Endodermal cell (in vitro differentiated cells): ENCODE measurements at regions not wholly inside any gene's neighbourhood (a gene's known extent, or its start where the extent isn't known, plus 50 kb on each side); places are given as distances from the start of the nearest gene placed in this dataset.

Experiments
- DNase-seq: peaks from one replicate; pipeline ENCODE4 v3.0.0-alpha.2; 2017
- H3K27ac ChIP-seq: 2 replicates; pipeline ENCODE4 v1.5.1; 2013; ENCODE audit warnings: mild to moderate bottlenecking, low read depth, low read length, moderate library complexity
- H3K27me3 ChIP-seq: 2 replicates; pipeline ENCODE4 v1.6.1; 2013; ENCODE audit warnings: mild to moderate bottlenecking, low read length, moderate library complexity; ENCODE audit not compliant: insufficient read depth, control insufficient read depth, poor library complexity, severe bottlenecking
- H3K36me3 ChIP-seq: 2 replicates; pipeline ENCODE4 v1.7.0; 2013; ENCODE audit warnings: mild to moderate bottlenecking, low read length, moderate library complexity; ENCODE audit not compliant: control insufficient read depth, insufficient read depth
- H3K4me1 ChIP-seq: one replicate; pipeline ENCODE4 v1.7.0; 2013; ENCODE audit warnings: low read length; ENCODE audit not compliant: control insufficient read depth, insufficient read depth
- H3K4me3 ChIP-seq: 2 replicates; pipeline ENCODE4 v1.5.1; 2013; ENCODE audit warnings: mild to moderate bottlenecking, low read length, moderate library complexity
- H3K9ac ChIP-seq: 2 replicates; pipeline ENCODE4 v1.6.1; 2013; ENCODE audit warnings: mild to moderate bottlenecking, low read length, moderate library complexity; ENCODE audit not compliant: poor library complexity, severe bottlenecking; ENCODE audit errors: extremely low read depth
- H3K9me3 ChIP-seq: 2 replicates; pipeline ENCODE4 v1.6.1; 2013; ENCODE audit warnings: mild to moderate bottlenecking, low read length, moderate library complexity; ENCODE audit not compliant: control insufficient read depth
- H3K27ac Mint-ChIP-seq: 2 replicates; pipeline ENCODE4 v1.8.0; 2020; ENCODE audit warnings: mixed read lengths
- H3K27me3 Mint-ChIP-seq: 2 replicates; pipeline ENCODE4 v1.8.0; 2021; ENCODE audit warnings: mild to moderate bottlenecking, mixed read lengths; ENCODE audit not compliant: insufficient read depth
- H3K36me3 Mint-ChIP-seq: 2 replicates; pipeline ENCODE4 v1.8.0; 2020; ENCODE audit warnings: low read depth, mixed read lengths
- H3K4me1 Mint-ChIP-seq: 2 replicates; pipeline ENCODE4 v1.8.0; 2020; ENCODE audit warnings: mixed read lengths
- H3K4me3 Mint-ChIP-seq: 2 replicates; pipeline ENCODE4 v1.8.0; 2020; ENCODE audit warnings: mild to moderate bottlenecking, moderate library complexity, mixed read lengths
- H3K9me3 Mint-ChIP-seq: 2 replicates; pipeline ENCODE4 v1.8.0; 2020; ENCODE audit warnings: mild to moderate bottlenecking, mixed read lengths
- CTCF ChIP-seq: fragments of 200-600 bp; sonication (generic); conservative IDR thresholded peaks from 2 replicates; pipeline ENCODE4 v1.5.0; 2021; ENCODE audit warnings: antibody characterized with exemption, mild to moderate bottlenecking
- WGBS, 2 experiments: methylation state at CpG; one replicate each; pipeline versions ENCODE4 v1.1.5 to v1.1.7; 2013; ENCODE audit warnings: missing lambda C conversion rate in 2 of 2, mixed read lengths in 1 of 2; ENCODE audit not compliant: insufficient coverage in 1 of 2, insufficient read length in 1 of 2; 5-methylcytosine and 5-hydroxymethylcytosine counted together

- H3K4me3 ChIP-seq: no peak overlapping the region
- H3K27me3 Mint-ChIP-seq: no peaks in the 10 kb centered on the region
- WGBS, 2 experiments: 83% methylated on average over 2 of the region's 2 CpGs; no CpG with 5 or more reads in 1 of the 2 experiments
- no peak overlapping the region for H3K4me3 Mint-ChIP-seq
- no peaks in the 10 kb centered on the region for H3K4me1 ChIP-seq
- no peak overlapping the region for H3K27ac ChIP-seq
- no peaks in the 10 kb centered on the region for H3K4me1 Mint-ChIP-seq
- H3K27me3 ChIP-seq: no peaks in the 10 kb centered on the region
- H3K36me3 ChIP-seq: no peaks in the 10 kb centered on the region
- H3K9me3 Mint-ChIP-seq: peaks cover 3% of the 10 kb centered on the region
- H3K9ac ChIP-seq: no peak overlapping the region
- peak; percentile 33 for TF ChIP-seq CTCF
- no peak for DNase-seq
- no peak overlapping the region for H3K27ac Mint-ChIP-seq
- H3K36me3 Mint-ChIP-seq: no peaks in the 10 kb centered on the region
- H3K9me3 ChIP-seq: no peaks in the 10 kb centered on the region
Measured at GRCh38 chr2:195404651-195405050, 252.4 kb upstream of the SLC39A10 start.

GRCh38 chr2:195396479-195396878, 260.5 kb upstream of the SLC39A10 start:
- WGBS, 2 experiments: 94% methylated on average over 1 of the region's 2 CpGs; no CpG with 5 or more reads in 1 of the 2 experiments
- Mint-ChIP-seq H3K9me3 (no peaks in the 10 kb centered on the region), H3K36me3 (no peaks in the 10 kb centered on the region), H3K4me3 (no peak overlapping the region), H3K27me3 (no peaks in the 10 kb centered on the region), H3K27ac (no peak overlapping the region), H3K4me1 (peaks cover 23% of the 10 kb centered on the region)
- H3K27me3 ChIP-seq: no peaks in the 10 kb centered on the region
- peaks cover 6% of the 10 kb centered on the region for H3K4me1 ChIP-seq
- no peak overlapping the region for H3K4me3 ChIP-seq
- H3K9me3 ChIP-seq: no peaks in the 10 kb centered on the region
- no peak for DNase-seq
- H3K9ac ChIP-seq: no peak overlapping the region
- TF ChIP-seq CTCF: no peak
- no peak overlapping the region for H3K27ac ChIP-seq
- H3K36me3 ChIP-seq: no peaks in the 10 kb centered on the region

- no peak for TF ChIP-seq CTCF
- Histone ChIP-seq H3K9ac (no peak overlapping the region), H3K9me3 (no peaks in the 10 kb centered on the region), H3K4me1 (peaks cover 9% of the 10 kb centered on the region), H3K36me3 (no peaks in the 10 kb centered on the region), H3K4me3 (no peak overlapping the region), H3K27me3 (no peaks in the 10 kb centered on the region), H3K27ac (no peak overlapping the region)
- Mint-ChIP-seq H3K36me3 (no peaks in the 10 kb centered on the region), H3K9me3 (no peaks in the 10 kb centered on the region), H3K27ac (no peak overlapping the region), H3K4me3 (no peak overlapping the region), H3K4me1 (peaks cover 32% of the 10 kb centered on the region), H3K27me3 (no peaks in the 10 kb centered on the region)
- DNase-seq: no peak
Measured at GRCh38 chr2:195395362-195395761, 261.7 kb upstream of the SLC39A10 start.
